ENCODE measurements at regions not wholly inside any gene's neighbourhood (a gene's known extent, or its start where the extent isn't known, plus 50 kb on each side); places are given as distances from the start of the nearest gene placed in this dataset.

GRCh38 chr10:1807196-1807595 is 69.9 kb upstream of the ADARB2 start:
- Histone ChIP-seq H3K9me3 (peaks cover 0 to 2% (median 0%) of the 10 kb centered on the region in 8 donors), H3K27ac (no peak overlapping the region), H3K4me3 (no peak overlapping the region), H3K36me3 (no peaks in the 10 kb centered on the region), H3K4me1 (no peaks in the 10 kb centered on the region), H3K27me3 (replicated peaks in 1 of 7) (peaks cover 0 to 7% (median 0%) of the 10 kb centered on the region in 7 donors)
- intact Hi-C loops (cut with DNase I; ENCODE audit: low total_unique reads): no loop called here
- WGBS, 5 donors: 78 to 88% (median 84%) methylated on average over 7 to 9 of the region's 9 CpGs
- TF ChIP-seq POLR2AphosphoS5 (IDR thresholded peaks at IDR 0.05): no peak
- no peak for TF ChIP-seq POLR2A (IDR thresholded peaks at IDR 0.05)
- no peak for TF ChIP-seq CTCF (IDR thresholded peaks at IDR 0.05 in 8 of 11, conservative IDR thresholded peaks at IDR 0.05 in 3 of 11)
- peak; percentile 64 for DNase-seq

- Histone ChIP-seq H3K4me3 (no peak overlapping the region), H3K9me3 (peaks cover 0 to 20% (median 5%) of the 10 kb centered on the region in 8 donors), H3K27ac (no peak overlapping the region), H3K27me3 (replicated peaks in 1 of 7) (peaks cover 0 to 5% (median 0%) of the 10 kb centered on the region in 7 donors), H3K36me3 (no peaks in the 10 kb centered on the region), H3K4me1 (no peaks in the 10 kb centered on the region)
- WGBS, 5 donors: 81 to 97% (median 89%) methylated on average over 2 of the region's 2 CpGs
- no peak for DNase-seq
- intact Hi-C loops (cut with DNase I; ENCODE audit: low total_unique reads): no loop called here
- TF ChIP-seq CTCF (IDR thresholded peaks at IDR 0.05 in 8 of 11, conservative IDR thresholded peaks at IDR 0.05 in 3 of 11) (no peak), POLR2A (IDR thresholded peaks at IDR 0.05) (no peak), POLR2AphosphoS5 (IDR thresholded peaks at IDR 0.05) (no peak)
Measured at GRCh38 chr10:1802413-1802812, 65.1 kb upstream of the ADARB2 start.

- Histone ChIP-seq H3K4me1 (no peaks in the 10 kb centered on the region), H3K36me3 (no peaks in the 10 kb centered on the region), H3K4me3 (no peak overlapping the region), H3K9me3 (peaks cover 0 to 3% (median 0%) of the 10 kb centered on the region in 8 donors), H3K27me3 (replicated peaks in 1 of 7) (peaks cover 0 to 3% (median 0%) of the 10 kb centered on the region in 7 donors), H3K27ac (no peak overlapping the region)
- intact Hi-C loops (cut with DNase I; ENCODE audit: low total_unique reads): no loop called here
- TF ChIP-seq CTCF (IDR thresholded peaks at IDR 0.05 in 8 of 11, conservative IDR thresholded peaks at IDR 0.05 in 3 of 11) (no peak), POLR2AphosphoS5 (IDR thresholded peaks at IDR 0.05) (no peak), POLR2A (IDR thresholded peaks at IDR 0.05) (no peak)
- DNase-seq: no peak
- WGBS, 5 donors: 74 to 79% (median 77%) methylated on average over 9 of the region's 9 CpGs
Measured at GRCh38 chr10:1788401-1788800, 51.1 kb upstream of the ADARB2 start.

Small RNA genes lying in the stretch of these regions (microRNA-seq; reads per million reads assigned to microRNA genes)
- 0 reads per million in 3 donors for gene MIR6072

Small RNA genes lying in the stretch of these regions (small RNA-seq; reads per million reads assigned to genes)
- gene MIR6072 (0 reads per million in 4 donors), gene RNU6-576P (0 reads per million in 4 donors), gene RNU6-889P (0 reads per million in 4 donors)

All from spleen (tissue), 11 donors.